Panc1 (cell line): ENCODE measurements at regions not wholly inside any gene's neighbourhood (a gene's known extent, or its start where the extent isn't known, plus 50 kb on each side); places are given as distances from the start of the nearest gene placed in this dataset.

Source experiments
- ATAC-seq: fragments of 200-7000 bp; cut with Tn5 transposase; 2 replicates; pipeline ENCODE4 v1.9.1; 2020; ENCODE audit warnings: mild to moderate bottlenecking, moderate library complexity
- BruUV-seq: library from RNA; stranded (reverse); fragments of 400-500 nt; replicated peaks from 2 replicates; lab custom pipeline; 2021; lab: Mats Ljungman, UMichigan
- CTCF ChIA-PET: fragments of 300-600 bp; sonication (Branson Sonifier 250); formaldehyde crosslinking; loops from one replicate; lab custom pipeline; 2022; ENCODE audit warnings: antibody characterized with exemption; lab: Charles Lee
- POLR2A ChIA-PET: fragments of 300-600 bp; sonication (Branson Sonifier 250); formaldehyde crosslinking; loops from one replicate; lab custom pipeline; 2022; ENCODE audit warnings: antibody characterized with exemption; lab: Charles Lee
- DNase-seq: peaks from one replicate; pipeline ENCODE4 v3.0.0-alpha.2; 2010; ENCODE audit warnings: low read depth, low spot score
- H3K27ac ChIP-seq: 2 replicates; pipeline ENCODE4 v1.5.1; 2011; ENCODE audit warnings: mild to moderate bottlenecking, low read length, inconsistent platforms
- H3K27me3 ChIP-seq: fragments of 200-500 bp; sonication (Bioruptor generic); 2 replicates; pipeline ENCODE4 v1.6.0; 2014; ENCODE audit warnings: low read length, inconsistent platforms; ENCODE audit not compliant: control insufficient read depth, insufficient read depth
- H3K36me3 ChIP-seq: fragments of 200-500 bp; sonication (Bioruptor generic); 2 replicates; pipeline ENCODE4 v1.5.1; 2014; ENCODE audit warnings: inconsistent platforms, mild to moderate bottlenecking, low read length, moderate library complexity; ENCODE audit not compliant: control insufficient read depth, insufficient read depth
- H3K4me1 ChIP-seq: 2 replicates; pipeline ENCODE4 v1.5.1; 2011; ENCODE audit warnings: inconsistent platforms, mild to moderate bottlenecking, low read length, moderate library complexity; ENCODE audit not compliant: control insufficient read depth, insufficient read depth
- H3K4me3 ChIP-seq, 2 experiments: 2 replicates each; pipeline ENCODE4 v1.5.1; 2011 to 2012; ENCODE audit warnings: low read depth in 2 of 2, low read length in 2 of 2, mild to moderate bottlenecking in 2 of 2, inconsistent platforms in 1 of 2, moderate library complexity in 1 of 2
- H3K9me3 ChIP-seq: fragments of 200-500 bp; sonication (Bioruptor generic); 2 replicates; pipeline ENCODE4 v1.5.1; 2014; ENCODE audit warnings: low read depth, mild to moderate bottlenecking, inconsistent platforms, low read length, moderate library complexity; ENCODE audit not compliant: control insufficient read depth, insufficient read depth
- CTCF ChIP-seq: fragments of 450-650 bp; IDR thresholded peaks from 2 replicates; pipeline ENCODE4 v1.5.1; 2017; ENCODE audit warnings: mild to moderate bottlenecking
- POLR2AphosphoS5 ChIP-seq: IDR thresholded peaks from 2 replicates; pipeline ENCODE4 v1.6.1; 2012; ENCODE audit warnings: mild to moderate bottlenecking, low read depth, low read length, moderate library complexity
- REST ChIP-seq, 2 experiments: IDR thresholded peaks; 2 replicates each; pipeline ENCODE4 v1.6.1; 2011 to 2012; ENCODE audit warnings: low read depth in 2 of 2, control low read depth in 1 of 2, low read length in 1 of 2, mild to moderate bottlenecking in 1 of 2, moderate library complexity in 1 of 2; ENCODE audit not compliant: insufficient read depth in 1 of 2
- SIN3A ChIP-seq: IDR thresholded peaks from 2 replicates; pipeline ENCODE4 v1.6.1; 2012; ENCODE audit warnings: low read depth, mild to moderate bottlenecking, low read length, moderate library complexity, borderline replicate concordance; ENCODE audit not compliant: insufficient read depth
- TCF7L2 ChIP-seq: IDR thresholded peaks from 2 replicates; pipeline ENCODE4 v1.6.1; 2011; ENCODE audit warnings: mild to moderate bottlenecking, low read depth, low read length, inconsistent platforms
- in situ Hi-C: cut with HindIII; loops from 2 replicates; pipeline ENCODE4 v1.10.0; 2016; ENCODE audit warnings: low sequenced_read_pairs, low pct_unique_long_range_greater_than_20kb
- intact Hi-C: fragments of 100-400 bp; cut with micrococcal nuclease; formaldehyde crosslinking; loops from one replicate; pipeline ENCODE4 v1.10.0; 2022; ENCODE audit not compliant: unreplicated experiment

GRCh38 chr20:41913146-41913545 is 295.0 kb upstream of the CHD6 start:
- peaks cover 3% of the 10 kb centered on the region; the same call in 1 of the 2 replicates for H3K27me3 ChIP-seq
- no peaks in the 10 kb centered on the region for H3K9me3 ChIP-seq
- intact Hi-C loops = no loop called here
- ChIA-PET CTCF (no interaction called here), POLR2A (no interaction called here)
- H3K36me3 ChIP-seq = no peaks in the 10 kb centered on the region; the same call in 1 of the 2 replicates
- DNase-seq (no peak), ATAC-seq (no peak)
- in situ Hi-C loops = no loop called here
- BruUV-seq = no TSS peak
- H3K4me1 ChIP-seq = no peaks in the 10 kb centered on the region
- no peak overlapping the region for H3K27ac ChIP-seq
- no peak overlapping the region for H3K4me3 ChIP-seq
- TF ChIP-seq TCF7L2 = no peak
- no peak for TF ChIP-seq SIN3A
- no peak for TF ChIP-seq CTCF
- TF ChIP-seq POLR2AphosphoS5 = no peak
- TF ChIP-seq REST (IDR thresholded peaks at IDR 0.05; ENCODE audit: insufficient read depth in 1 of 2, low read depth in 2 of 2, low read length in 1 of 2) = no peak

- intact Hi-C loops = no loop called here
- no TSS peak for BruUV-seq
- no peaks in the 10 kb centered on the region; the same call in 1 of the 2 replicates for H3K36me3 ChIP-seq
- ChIA-PET POLR2A (no interaction called here), CTCF (no interaction called here)
- H3K27ac ChIP-seq = no peak overlapping the region
- H3K27me3 ChIP-seq = peaks cover 3% of the 10 kb centered on the region; the same call in 1 of the 2 replicates
- no peaks in the 10 kb centered on the region for H3K4me1 ChIP-seq
- DNase-seq (no peak), ATAC-seq (no peak)
- in situ Hi-C loops = no loop called here
- no peaks in the 10 kb centered on the region for H3K9me3 ChIP-seq
- TF ChIP-seq CTCF (no peak), SIN3A (no peak), POLR2AphosphoS5 (no peak), TCF7L2 (no peak), REST (IDR thresholded peaks at IDR 0.05; ENCODE audit: insufficient read depth in 1 of 2, low read depth in 2 of 2, low read length in 1 of 2) (no peak)
- no peak overlapping the region for H3K4me3 ChIP-seq
Observed at GRCh38 chr20:41910558-41910957, 292.4 kb upstream of the CHD6 start.
